ENCODE measurements at regions not wholly inside any gene's neighbourhood (a gene's known extent, or its start where the extent isn't known, plus 50 kb on each side); places are given as distances from the start of the nearest gene placed in this dataset.
"Not testable (repeated sequence)": the region's sequence is repeated elsewhere in the genome, so short reads cannot be mapped to it uniquely, and the experiment has no call there.

DNA sequence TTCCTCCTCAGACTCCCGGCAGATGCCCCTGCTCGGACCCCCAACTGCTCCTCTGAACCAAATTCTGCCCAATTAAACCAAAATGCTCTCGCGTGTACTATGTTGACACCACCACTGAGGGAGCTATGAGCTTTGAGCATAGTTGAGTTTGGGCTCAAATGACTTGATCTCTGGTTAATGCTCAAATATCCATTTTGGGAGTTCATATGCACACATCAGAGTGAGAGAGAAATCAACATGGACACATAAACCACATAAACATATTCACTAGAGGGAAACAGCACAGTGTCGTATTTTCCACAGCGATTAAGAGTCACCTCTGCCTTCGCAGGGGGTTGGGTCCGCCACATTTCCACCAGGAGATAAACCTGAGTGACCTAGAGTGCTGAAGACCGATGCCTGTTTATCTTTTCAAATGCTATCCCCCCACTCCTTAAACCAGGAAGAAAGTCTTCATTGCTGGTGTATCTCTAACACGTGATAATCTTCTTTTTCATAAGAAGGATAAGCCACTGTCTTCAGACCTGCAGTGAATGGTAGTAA, 59.4 kb upstream of the FOXN3 start:
- no peak for DNase-seq (ENCODE audit: low read depth in 4 of 4, low spot score in 2 of 4)

DNA sequence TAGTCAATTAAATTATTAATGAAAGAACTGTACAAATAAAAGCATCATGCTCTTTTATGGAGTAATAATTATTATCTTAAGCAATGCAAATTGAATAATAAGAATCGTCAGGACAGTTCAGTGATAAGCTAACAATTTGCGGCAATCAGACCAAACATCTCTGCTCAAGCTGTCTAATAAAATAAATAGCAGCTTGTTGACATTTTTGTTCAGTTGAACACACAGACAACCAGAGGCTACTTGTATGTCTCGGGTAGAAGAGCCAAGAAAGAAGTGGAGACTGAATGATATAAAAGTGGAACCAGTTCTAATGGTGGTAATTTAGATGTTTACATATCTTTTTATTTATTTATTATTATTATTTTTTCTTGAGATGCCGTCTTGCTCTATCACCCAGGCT, 57.4 kb upstream of the FOXN3 start:
- no peak for DNase-seq (ENCODE audit: low read depth in 4 of 4, low spot score in 2 of 4)

DNA sequence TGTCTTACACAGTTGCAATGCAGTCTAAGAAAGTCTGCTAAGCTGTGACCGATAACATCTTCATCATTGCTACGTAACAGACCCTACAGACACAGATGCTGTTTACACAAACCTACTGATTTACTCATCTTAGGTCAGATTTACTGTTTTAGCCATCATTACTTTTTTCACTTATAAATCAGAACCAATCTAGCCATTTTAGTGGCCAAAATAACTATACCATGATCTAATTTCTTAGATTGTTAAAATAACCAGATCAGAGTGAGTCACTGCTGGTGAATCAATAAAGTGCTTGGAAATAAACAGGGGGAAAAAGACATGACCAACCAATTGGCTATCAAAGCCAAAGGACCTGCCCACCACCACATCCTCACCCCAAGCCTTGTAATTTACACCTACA, 57.0 kb upstream of the FOXN3 start:
- DNase-seq (ENCODE audit: low read depth in 4 of 4, low spot score in 2 of 4), result no peak

DNA sequence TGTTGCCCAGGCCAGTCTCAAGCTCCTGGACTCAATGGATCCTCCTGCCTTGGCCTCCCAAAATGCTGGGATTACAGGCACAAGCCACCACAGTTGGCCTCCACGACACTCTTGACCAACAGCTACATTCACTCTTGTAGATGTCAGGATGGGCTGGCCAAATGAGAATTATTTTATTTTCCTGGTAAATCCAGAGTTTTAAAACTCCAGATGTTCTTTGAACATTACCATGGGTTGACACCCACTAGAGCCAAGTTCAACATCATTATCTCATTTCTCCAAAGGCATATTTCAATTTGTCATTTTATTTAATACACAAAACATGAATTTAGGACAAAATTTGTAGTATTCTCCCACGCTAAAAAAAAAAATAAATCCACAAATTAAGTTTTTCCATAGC, 56.5 kb upstream of the FOXN3 start:
- no peak for DNase-seq (ENCODE audit: low read depth in 4 of 4, low spot score in 2 of 4)

DNA sequence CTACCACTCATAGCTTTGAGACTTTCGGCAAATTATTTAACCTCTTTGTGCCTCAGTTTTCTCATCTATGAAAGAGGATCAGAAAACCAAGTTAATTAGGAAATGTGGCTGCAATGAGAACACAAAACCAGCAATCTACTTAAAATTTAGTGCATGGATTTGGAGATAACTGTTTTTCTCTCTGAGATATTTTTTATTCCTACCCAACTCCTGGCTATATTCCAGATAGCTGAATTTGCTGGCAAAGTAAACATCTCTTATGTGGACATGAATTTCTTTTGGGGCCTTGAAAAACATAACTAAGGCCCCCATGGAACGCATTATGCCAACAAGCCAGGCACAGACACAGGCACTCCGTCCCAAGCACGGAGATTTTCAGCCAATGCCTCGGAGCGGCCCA, 53.4 kb upstream of the FOXN3 start:
- DNase-seq (ENCODE audit: low read depth in 4 of 4, low spot score in 2 of 4), result no peak

DNA sequence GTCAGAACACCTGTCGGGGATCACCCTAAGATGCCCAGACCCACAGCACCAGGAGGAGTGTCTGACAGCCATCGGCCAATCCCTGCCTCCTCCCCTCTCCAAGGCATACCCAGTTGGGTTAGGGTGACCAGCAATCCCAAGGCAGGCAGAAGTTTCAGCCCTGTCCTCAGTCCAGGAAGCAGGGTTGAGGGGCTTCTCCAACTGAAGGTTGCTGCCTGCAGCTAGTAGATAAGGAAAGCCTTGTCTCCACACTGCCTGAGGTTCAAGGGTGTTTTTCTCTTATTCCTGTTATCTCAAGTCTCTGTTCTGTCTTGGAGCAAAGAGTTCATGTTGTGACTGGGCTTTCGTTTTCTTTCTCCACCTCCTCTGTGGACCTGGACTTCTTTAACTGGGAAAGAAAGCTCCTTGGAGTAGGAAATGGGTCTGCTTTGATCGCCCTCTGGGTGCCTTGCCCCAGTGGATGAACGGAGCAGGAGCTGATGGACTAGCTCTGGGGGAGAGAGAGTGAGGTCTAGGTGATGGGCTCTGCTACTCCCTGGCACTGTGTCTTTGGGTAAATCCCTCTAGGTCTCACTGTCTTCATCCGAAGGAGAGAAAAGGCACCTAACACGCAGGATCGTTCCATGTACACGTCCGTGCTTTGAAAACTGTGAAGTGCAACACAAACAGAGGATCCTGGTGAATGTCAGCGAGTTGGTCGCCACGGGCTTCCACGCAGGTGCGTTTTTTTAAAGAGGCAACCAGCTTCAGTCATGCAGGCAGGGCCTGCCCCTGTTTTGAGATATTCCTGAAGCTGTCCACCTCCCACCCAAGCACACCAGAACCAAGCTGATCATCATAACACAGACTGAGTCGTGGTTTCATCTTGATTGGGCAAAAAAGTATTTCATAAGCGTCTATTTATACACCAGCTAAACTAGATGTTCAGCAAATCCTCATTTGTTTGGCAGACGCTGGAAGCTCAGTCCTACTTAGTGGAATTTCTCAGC, 52.5 kb upstream of the FOXN3 start:
- DNase-seq (ENCODE audit: low read depth in 4 of 4, low spot score in 2 of 4), result no peak

DNA sequence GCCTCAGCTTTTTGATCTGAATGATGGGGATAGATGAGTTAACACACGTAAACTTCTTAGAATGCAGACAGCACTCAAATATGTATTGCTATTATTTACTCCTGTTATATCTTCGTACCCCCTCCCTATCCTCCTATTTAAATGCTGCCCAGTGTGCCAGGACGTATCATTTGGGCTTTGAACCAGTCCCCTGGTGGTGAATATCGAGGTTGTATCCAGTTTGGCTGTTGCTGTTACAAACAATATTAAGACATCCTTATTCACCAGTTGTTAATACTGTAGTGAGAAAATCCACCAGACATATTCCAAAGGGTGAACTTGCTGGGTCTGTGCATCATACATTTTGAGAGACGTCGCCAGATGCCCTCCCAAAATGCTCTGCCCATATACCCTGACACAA, 51.5 kb upstream of the FOXN3 start:
- no peak for DNase-seq (ENCODE audit: low read depth in 4 of 4, low spot score in 2 of 4)

DNA sequence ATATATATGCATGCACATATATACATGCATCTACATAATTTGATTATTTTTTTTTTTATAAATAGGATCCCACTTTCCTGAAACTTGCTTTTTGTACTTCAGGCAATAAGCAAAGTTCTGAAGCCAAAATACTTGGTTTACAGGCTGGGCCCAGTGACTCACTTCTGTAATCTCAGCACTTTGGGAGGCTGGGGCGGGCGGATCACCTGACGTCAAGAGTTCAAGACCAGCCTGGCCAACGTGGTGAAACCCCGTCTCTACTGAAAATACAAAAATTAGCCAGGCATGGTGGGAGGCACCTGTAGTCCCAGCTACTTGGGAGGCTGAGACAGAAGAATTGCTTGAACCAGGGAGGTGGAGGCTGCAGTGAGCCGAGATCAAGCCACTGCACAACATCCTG, 51.0 kb upstream of the FOXN3 start:
- not testable (repeated sequence) for DNase-seq (ENCODE audit: low read depth in 4 of 4, low spot score in 2 of 4)

DNA sequence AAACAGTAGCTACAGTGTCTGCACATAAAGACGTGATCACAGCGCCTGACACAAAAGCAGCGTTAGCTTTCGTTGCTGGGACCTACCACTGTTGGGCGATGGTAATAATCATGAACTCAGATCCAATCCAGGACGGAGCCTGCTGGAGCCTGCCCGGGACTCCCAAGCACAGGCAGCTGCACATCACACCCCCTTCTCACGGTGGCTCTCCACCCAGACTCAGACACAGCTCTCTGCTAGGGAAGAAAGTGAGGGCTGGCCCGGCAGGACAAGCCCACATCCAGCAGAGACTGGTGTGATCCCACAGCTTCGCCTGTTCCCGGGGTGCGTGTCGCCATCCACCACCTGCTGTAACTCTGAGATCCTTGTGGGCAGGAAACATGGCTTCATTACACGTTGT, 49.9 kb upstream of the FOXN3 start:
- no peak for DNase-seq (ENCODE audit: low read depth in 4 of 4, low spot score in 2 of 4)
